22Rv1 (cell line): ENCODE measurements at regions not wholly inside any gene's neighbourhood (a gene's known extent, or its start where the extent isn't known, plus 50 kb on each side); places are given as distances from the start of the nearest gene placed in this dataset.

Experiments used
- CTCF ChIP-seq: fragments of 450-650 bp; IDR thresholded peaks from 2 replicates; pipeline ENCODE4 v1.5.1; 2017; ENCODE audit warnings: mild to moderate bottlenecking
- ZFX ChIP-seq: fragments of 450-650 bp; IDR thresholded peaks from 2 replicates; pipeline ENCODE4 v1.6.1; 2017; ENCODE audit warnings: antibody characterized with exemption, borderline replicate concordance

- TF ChIP-seq CTCF (no peak), ZFX (no peak)
Observed at GRCh38 chr4:108272986-108273385, 104.3 kb upstream of the LEF1 start.
